ENCODE measurements at regions not wholly inside any gene's neighbourhood (a gene's known extent, or its start where the extent isn't known, plus 50 kb on each side); places are given as distances from the start of the nearest gene placed in this dataset.

DNA sequence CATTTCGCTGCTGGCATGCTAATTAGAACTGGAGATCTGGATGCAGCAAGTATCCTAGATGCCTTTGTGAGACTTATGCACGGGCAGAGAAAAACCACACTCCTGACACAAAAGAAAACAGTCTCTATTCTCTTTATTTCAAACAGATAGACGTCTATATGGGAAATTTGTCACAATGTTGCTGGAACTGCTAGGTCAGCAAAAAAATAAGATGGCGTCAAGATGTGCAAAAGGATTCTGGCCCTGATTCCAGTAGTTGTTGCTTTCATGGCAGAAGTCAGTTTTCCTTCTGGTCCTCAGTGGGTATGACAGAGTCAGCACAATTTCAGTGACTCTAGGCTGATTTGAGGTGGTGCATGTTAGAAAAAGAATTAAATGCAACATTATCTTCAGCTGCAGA lies 1068.0 kb downstream of the SLITRK5 start:
- H3K4me1 ChIP-seq (ENCODE audit: control insufficient read depth, insufficient read depth, low read length): no peaks in the 10 kb centered on the region
- H3K27me3 ChIP-seq (ENCODE audit: control insufficient read depth, insufficient read depth, low read length): no peaks in the 10 kb centered on the region
- H3K9me3 ChIP-seq (ENCODE audit: control insufficient read depth, insufficient read depth, low read length): no peaks in the 10 kb centered on the region
- H3K4me3 ChIP-seq (ENCODE audit: low read depth, low read length): no peak overlapping the region
- H3K36me3 ChIP-seq (ENCODE audit: control insufficient read depth, insufficient read depth, low read length): no peaks in the 10 kb centered on the region
- no peak overlapping the region for H3K9ac ChIP-seq (ENCODE audit: low read depth, low read length)

DNA sequence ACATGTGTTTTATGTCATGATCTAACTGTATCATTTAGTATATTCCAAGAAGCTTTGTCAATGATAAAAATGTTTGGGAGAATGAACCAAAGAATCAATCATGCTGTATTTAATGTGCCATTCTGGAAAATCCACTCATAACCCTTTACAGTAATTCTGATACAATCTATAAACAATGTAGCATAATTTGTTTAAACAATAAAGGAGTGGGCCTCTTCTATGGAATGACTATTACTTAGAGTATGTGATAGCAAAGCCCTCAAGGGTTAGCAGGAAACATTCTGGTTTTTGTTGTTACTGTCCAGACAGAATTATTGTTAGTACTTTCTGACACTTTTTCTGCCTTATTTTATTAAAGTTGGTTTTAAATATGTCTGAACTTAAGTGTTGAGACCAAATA lies 1073.1 kb downstream of the SLITRK5 start:
- H3K9me3 ChIP-seq (ENCODE audit: control insufficient read depth, insufficient read depth, low read length): no peaks in the 10 kb centered on the region
- no peaks in the 10 kb centered on the region for H3K27me3 ChIP-seq (ENCODE audit: control insufficient read depth, insufficient read depth, low read length)
- H3K36me3 ChIP-seq (ENCODE audit: control insufficient read depth, insufficient read depth, low read length): no peaks in the 10 kb centered on the region
- H3K4me1 ChIP-seq (ENCODE audit: control insufficient read depth, insufficient read depth, low read length): no peaks in the 10 kb centered on the region
- no peak overlapping the region for H3K4me3 ChIP-seq (ENCODE audit: low read depth, low read length)
- no peak overlapping the region for H3K9ac ChIP-seq (ENCODE audit: low read depth, low read length)

DNA sequence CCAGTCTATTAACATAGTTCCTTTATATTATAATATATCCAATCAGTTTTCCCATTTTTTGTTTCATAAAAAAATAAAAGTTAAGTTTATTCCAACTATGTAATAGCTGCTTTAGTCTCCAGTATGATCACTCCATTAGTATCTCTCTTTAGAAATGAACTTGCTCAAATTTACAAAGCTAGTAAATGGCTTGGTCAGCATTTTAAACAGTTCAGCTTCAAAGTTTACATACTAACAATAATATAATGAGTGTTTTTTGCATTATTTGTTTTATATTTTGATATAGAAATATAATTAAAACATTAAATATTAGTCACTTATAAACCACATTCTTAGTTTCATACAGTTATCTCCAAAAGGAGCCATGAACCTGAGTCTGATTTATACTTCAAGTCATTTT lies 1073.8 kb downstream of the SLITRK5 start:
- Histone ChIP-seq H3K27me3 (ENCODE audit: control insufficient read depth, insufficient read depth, low read length) (no peaks in the 10 kb centered on the region), H3K4me3 (ENCODE audit: low read depth, low read length) (no peak overlapping the region), H3K36me3 (ENCODE audit: control insufficient read depth, insufficient read depth, low read length) (no peaks in the 10 kb centered on the region), H3K4me1 (ENCODE audit: control insufficient read depth, insufficient read depth, low read length) (no peaks in the 10 kb centered on the region), H3K9me3 (ENCODE audit: control insufficient read depth, insufficient read depth, low read length) (no peaks in the 10 kb centered on the region), H3K9ac (ENCODE audit: low read depth, low read length) (no peak overlapping the region)

DNA sequence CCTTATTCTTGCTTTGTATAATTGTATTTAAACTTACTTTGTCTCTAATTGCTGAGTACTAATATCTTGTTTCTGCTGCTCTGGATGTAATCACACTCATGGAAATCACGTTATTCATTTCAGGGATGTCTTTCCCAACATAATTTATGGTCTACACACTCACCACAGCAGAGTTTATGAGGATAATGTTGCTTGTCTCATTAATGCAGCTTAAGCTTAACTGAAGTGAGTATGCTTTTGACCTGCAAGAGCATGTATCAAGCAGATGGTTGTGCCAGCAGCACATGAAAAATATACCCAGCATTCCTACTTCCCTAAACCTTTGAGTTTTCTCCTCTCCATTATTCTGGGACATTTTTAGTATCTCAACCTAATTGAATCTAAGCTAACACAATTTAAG lies 1080.9 kb downstream of the SLITRK5 start:
- Histone ChIP-seq H3K4me1 (ENCODE audit: control insufficient read depth, insufficient read depth, low read length) (no peaks in the 10 kb centered on the region), H3K9me3 (ENCODE audit: control insufficient read depth, insufficient read depth, low read length) (no peaks in the 10 kb centered on the region), H3K36me3 (ENCODE audit: control insufficient read depth, insufficient read depth, low read length) (no peaks in the 10 kb centered on the region), H3K4me3 (ENCODE audit: low read depth, low read length) (no peak overlapping the region), H3K9ac (ENCODE audit: low read depth, low read length) (no peak overlapping the region), H3K27me3 (ENCODE audit: control insufficient read depth, insufficient read depth, low read length) (no peaks in the 10 kb centered on the region)

DNA sequence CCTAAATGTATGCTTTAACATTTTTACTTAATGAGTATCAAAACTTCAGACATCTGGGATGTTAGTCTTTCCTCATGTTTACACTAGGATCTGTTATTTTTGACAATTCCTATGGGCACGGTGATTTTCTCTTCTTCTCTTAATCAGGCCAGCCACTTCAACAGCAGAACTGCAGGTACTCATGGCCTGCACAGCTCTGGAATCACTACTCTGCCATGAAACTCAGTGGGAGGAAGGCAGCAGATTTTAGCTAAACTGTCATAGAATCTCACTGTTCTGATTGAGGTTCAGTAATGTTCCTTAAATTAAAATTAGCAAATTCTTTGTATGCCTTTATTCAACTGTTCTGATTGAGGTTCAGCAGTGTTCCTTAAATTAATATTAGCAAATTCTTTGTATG lies 1083.0 kb downstream of the SLITRK5 start:
- Histone ChIP-seq H3K4me3 (ENCODE audit: low read depth, low read length) (no peak overlapping the region), H3K4me1 (ENCODE audit: control insufficient read depth, insufficient read depth, low read length) (no peaks in the 10 kb centered on the region), H3K9me3 (ENCODE audit: control insufficient read depth, insufficient read depth, low read length) (no peaks in the 10 kb centered on the region), H3K9ac (ENCODE audit: low read depth, low read length) (no peak overlapping the region), H3K36me3 (ENCODE audit: control insufficient read depth, insufficient read depth, low read length) (no peaks in the 10 kb centered on the region), H3K27me3 (ENCODE audit: control insufficient read depth, insufficient read depth, low read length) (no peaks in the 10 kb centered on the region)

DNA sequence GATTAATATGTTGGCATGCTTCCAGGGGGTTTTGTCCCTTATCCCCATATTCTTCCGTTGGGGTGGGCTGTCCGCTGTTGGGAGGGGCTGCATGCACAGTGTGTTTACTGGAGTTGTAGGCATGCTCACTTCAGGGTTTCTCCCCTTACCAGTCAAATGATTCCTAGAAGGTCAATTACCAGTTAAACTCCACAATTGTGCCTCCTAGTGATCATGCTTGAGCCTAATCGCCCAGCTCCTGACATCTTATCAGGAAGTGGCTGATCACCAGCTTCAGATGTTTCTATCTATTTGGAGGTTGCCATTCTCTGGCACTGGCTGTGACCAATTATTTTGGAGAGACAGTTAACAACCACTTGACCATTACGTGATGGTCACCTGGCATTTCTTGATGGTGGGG lies 1090.0 kb downstream of the SLITRK5 start:
- H3K4me3 ChIP-seq (ENCODE audit: low read depth, low read length): no peak overlapping the region
- H3K36me3 ChIP-seq (ENCODE audit: control insufficient read depth, insufficient read depth, low read length): no peaks in the 10 kb centered on the region
- no peaks in the 10 kb centered on the region for H3K27me3 ChIP-seq (ENCODE audit: control insufficient read depth, insufficient read depth, low read length)
- H3K9ac ChIP-seq (ENCODE audit: low read depth, low read length): no peak overlapping the region
- no peaks in the 10 kb centered on the region for H3K9me3 ChIP-seq (ENCODE audit: control insufficient read depth, insufficient read depth, low read length)
- peaks cover 3% of the 10 kb centered on the region for H3K4me1 ChIP-seq (ENCODE audit: control insufficient read depth, insufficient read depth, low read length)

DNA sequence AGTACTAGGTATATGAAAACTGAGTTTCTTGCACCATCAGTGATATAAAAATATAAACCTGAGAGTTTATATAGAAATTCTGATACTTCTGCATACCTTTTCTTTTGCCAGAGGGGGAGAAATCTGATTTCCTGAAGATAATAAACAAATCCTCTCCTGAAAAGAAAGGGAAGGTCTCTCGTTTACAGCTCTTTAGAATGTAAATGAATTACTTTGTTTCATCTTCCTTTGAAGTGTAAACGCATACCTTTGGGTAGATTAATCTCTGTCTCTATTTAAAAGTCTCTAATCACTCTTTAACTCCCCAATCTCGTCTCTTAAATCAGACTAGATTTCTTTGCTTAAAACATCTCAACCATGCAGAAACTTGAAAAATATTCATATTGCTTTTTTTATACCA lies 1092.9 kb downstream of the SLITRK5 start:
- H3K36me3 ChIP-seq (ENCODE audit: control insufficient read depth, insufficient read depth, low read length): no peaks in the 10 kb centered on the region
- H3K9ac ChIP-seq (ENCODE audit: low read depth, low read length): no peak overlapping the region
- H3K4me1 ChIP-seq (ENCODE audit: control insufficient read depth, insufficient read depth, low read length): peaks cover 3% of the 10 kb centered on the region
- no peaks in the 10 kb centered on the region for H3K27me3 ChIP-seq (ENCODE audit: control insufficient read depth, insufficient read depth, low read length)
- H3K9me3 ChIP-seq (ENCODE audit: control insufficient read depth, insufficient read depth, low read length): no peaks in the 10 kb centered on the region
- no peak overlapping the region for H3K4me3 ChIP-seq (ENCODE audit: low read depth, low read length)

DNA sequence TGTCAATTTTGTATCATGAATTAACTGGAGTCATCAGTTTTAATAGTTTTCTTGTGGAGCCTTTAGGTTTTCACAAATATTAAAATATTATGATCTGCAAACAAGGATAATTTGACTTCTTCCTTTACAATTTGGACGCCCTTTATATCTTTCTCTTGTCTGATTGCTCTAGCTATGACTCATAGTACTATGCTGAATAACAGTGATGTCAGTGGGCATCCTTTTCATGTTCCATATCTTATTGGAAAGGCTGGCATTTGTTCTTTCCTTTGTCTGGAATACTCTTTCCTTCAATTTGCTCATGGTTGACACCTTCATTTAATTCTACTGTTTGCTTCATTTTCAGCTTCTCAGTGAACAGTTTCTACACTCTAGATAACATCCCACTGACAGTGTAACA lies 1129.3 kb downstream of the SLITRK5 start:
- H3K9ac ChIP-seq (ENCODE audit: low read depth, low read length): no peak overlapping the region
- no peak overlapping the region for H3K4me3 ChIP-seq (ENCODE audit: low read depth, low read length)
- no peaks in the 10 kb centered on the region for H3K36me3 ChIP-seq (ENCODE audit: control insufficient read depth, insufficient read depth, low read length)
- no peaks in the 10 kb centered on the region for H3K4me1 ChIP-seq (ENCODE audit: control insufficient read depth, insufficient read depth, low read length)
- H3K27me3 ChIP-seq (ENCODE audit: control insufficient read depth, insufficient read depth, low read length): no peaks in the 10 kb centered on the region
- H3K9me3 ChIP-seq (ENCODE audit: control insufficient read depth, insufficient read depth, low read length): no peaks in the 10 kb centered on the region

DNA sequence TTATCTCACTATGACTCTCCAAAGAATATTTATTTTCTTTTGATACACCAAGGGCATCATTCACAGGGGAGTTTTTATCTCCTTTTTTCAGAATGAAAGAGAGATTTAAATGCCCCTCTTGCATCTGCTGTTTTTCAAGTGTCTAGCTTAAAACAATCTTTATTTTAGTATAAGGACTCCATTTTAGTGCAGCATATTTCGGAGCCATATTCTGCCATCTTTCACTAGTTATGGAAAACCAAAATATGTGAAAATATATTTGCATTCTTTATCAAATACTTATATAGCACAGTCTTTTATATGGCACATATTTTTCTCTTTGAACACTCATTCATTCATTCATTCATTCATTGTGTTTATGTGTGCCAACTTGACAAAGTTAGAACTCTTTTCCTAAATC lies 1130.2 kb downstream of the SLITRK5 start:
- Histone ChIP-seq H3K9ac (ENCODE audit: low read depth, low read length) (no peak overlapping the region), H3K27me3 (ENCODE audit: control insufficient read depth, insufficient read depth, low read length) (no peaks in the 10 kb centered on the region), H3K36me3 (ENCODE audit: control insufficient read depth, insufficient read depth, low read length) (no peaks in the 10 kb centered on the region), H3K9me3 (ENCODE audit: control insufficient read depth, insufficient read depth, low read length) (no peaks in the 10 kb centered on the region), H3K4me3 (ENCODE audit: low read depth, low read length) (no peak overlapping the region), H3K4me1 (ENCODE audit: control insufficient read depth, insufficient read depth, low read length) (no peaks in the 10 kb centered on the region)

DNA sequence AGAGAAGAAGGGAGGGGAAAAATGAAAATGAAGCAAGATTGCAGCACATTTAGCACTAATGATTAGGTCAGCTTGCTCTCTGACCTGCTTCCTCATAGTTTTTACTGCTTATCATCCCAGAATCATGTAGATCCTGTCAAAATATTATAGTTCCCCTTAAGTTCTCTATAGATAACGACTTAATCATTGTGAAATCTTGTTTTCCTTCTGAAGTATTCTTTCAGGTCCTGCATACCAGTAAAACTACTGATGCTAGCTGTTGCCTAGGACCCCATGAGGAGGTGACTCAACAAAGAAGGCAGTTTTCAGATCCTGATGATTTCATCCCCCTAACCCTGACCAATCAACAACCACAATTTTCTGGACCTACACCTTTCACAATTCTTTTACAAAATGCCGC lies 1131.7 kb downstream of the SLITRK5 start:
- Histone ChIP-seq H3K4me1 (ENCODE audit: control insufficient read depth, insufficient read depth, low read length) (no peaks in the 10 kb centered on the region), H3K9ac (ENCODE audit: low read depth, low read length) (no peak overlapping the region), H3K9me3 (ENCODE audit: control insufficient read depth, insufficient read depth, low read length) (no peaks in the 10 kb centered on the region), H3K4me3 (ENCODE audit: low read depth, low read length) (no peak overlapping the region), H3K36me3 (ENCODE audit: control insufficient read depth, insufficient read depth, low read length) (no peaks in the 10 kb centered on the region), H3K27me3 (ENCODE audit: control insufficient read depth, insufficient read depth, low read length) (no peaks in the 10 kb centered on the region)

DNA sequence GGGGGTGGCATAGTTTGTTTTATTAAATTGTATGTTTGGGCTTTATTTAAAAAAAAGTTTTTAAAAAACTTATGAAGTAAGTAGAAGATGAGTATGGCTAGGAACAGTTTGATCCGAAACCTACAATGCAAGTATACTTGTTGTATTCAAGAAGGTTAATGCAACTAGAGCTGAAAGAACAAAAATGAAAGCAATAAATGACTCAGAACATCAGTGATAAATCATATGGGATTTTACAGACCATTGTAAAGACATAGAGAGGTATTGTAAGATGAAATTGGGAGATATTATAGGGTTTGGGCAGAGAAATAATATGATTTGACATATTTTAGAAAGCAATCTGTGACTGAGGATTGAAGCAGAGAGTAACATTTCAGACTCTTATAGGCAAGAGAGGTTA lies 1135.3 kb downstream of the SLITRK5 start:
- H3K9ac ChIP-seq (ENCODE audit: low read depth, low read length): no peak overlapping the region
- no peaks in the 10 kb centered on the region for H3K4me1 ChIP-seq (ENCODE audit: control insufficient read depth, insufficient read depth, low read length)
- no peaks in the 10 kb centered on the region for H3K36me3 ChIP-seq (ENCODE audit: control insufficient read depth, insufficient read depth, low read length)
- H3K4me3 ChIP-seq (ENCODE audit: low read depth, low read length): no peak overlapping the region
- no peaks in the 10 kb centered on the region for H3K27me3 ChIP-seq (ENCODE audit: control insufficient read depth, insufficient read depth, low read length)
- no peaks in the 10 kb centered on the region for H3K9me3 ChIP-seq (ENCODE audit: control insufficient read depth, insufficient read depth, low read length)

DNA sequence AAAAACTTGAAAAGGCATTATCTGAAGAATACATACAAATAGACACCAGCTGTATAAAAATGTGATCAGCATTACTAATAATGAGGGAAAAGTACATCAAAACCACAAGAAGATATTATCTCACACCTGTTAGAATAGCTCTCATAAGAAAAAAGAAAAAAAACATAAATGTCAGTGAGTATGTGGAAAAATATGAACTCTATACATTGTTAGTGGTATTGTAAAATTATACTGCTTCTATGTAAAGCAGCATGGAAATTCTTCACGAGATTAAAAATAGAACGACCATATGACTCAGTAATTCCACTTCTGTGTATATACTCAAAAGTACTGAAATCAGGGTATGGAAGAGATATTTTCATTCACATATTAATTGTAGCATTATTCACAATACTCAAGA lies 1146.4 kb downstream of the SLITRK5 start:
- Histone ChIP-seq H3K4me1 (ENCODE audit: control insufficient read depth, insufficient read depth, low read length) (no peaks in the 10 kb centered on the region), H3K9ac (ENCODE audit: low read depth, low read length) (no peak overlapping the region)

DNA sequence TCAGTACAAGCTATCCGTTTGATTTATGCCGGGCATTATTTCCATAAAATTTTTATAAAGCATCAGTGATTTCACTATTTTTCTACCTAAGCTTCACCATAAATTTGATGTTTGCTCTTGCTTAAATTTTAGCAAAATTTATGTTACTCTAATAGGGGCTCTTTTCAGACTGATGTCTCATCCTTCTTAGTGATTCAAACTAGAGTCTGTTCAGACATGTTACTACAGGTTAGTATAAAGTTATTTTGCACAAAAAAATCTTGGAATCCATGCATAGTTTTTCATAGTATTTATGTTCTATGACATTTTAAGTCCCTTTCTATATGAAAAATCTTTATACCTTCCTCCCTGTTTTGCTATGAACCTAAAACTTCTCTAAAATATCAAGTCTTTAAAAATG lies 1151.9 kb downstream of the SLITRK5 start:
- no peaks in the 10 kb centered on the region for H3K4me1 ChIP-seq (ENCODE audit: control insufficient read depth, insufficient read depth, low read length)
- no peak overlapping the region for H3K9ac ChIP-seq (ENCODE audit: low read depth, low read length)
- no peaks in the 10 kb centered on the region for H3K27me3 ChIP-seq (ENCODE audit: control insufficient read depth, insufficient read depth, low read length)
- no peaks in the 10 kb centered on the region for H3K36me3 ChIP-seq (ENCODE audit: control insufficient read depth, insufficient read depth, low read length)
- no peaks in the 10 kb centered on the region for H3K9me3 ChIP-seq (ENCODE audit: control insufficient read depth, insufficient read depth, low read length)
- no peak overlapping the region for H3K4me3 ChIP-seq (ENCODE audit: low read depth, low read length)

More for the DNA sequence above, 1146.4 kb downstream of the SLITRK5 start:
- Histone ChIP-seq H3K4me3 (ENCODE audit: low read depth, low read length) (no peak overlapping the region), H3K27me3 (ENCODE audit: control insufficient read depth, insufficient read depth, low read length) (no peaks in the 10 kb centered on the region), H3K9me3 (ENCODE audit: control insufficient read depth, insufficient read depth, low read length) (no peaks in the 10 kb centered on the region), H3K36me3 (ENCODE audit: control insufficient read depth, insufficient read depth, low read length) (no peaks in the 10 kb centered on the region)
